K562 (cell line): ENCODE measurements at regions not wholly inside any gene's neighbourhood (a gene's known extent, or its start where the extent isn't known, plus 50 kb on each side); places are given as distances from the start of the nearest gene placed in this dataset.

Source experiments
- CBX5 ChIP-seq: IDR thresholded peaks from 2 replicates; pipeline ENCODE4 v1.6.1; 2014; ENCODE audit warnings: low read depth, borderline replicate concordance
- EGR1 ChIP-seq: fragments of 450-650 bp; conservative IDR thresholded peaks from 2 replicates; pipeline ENCODE4 v1.6.1; 2017; ENCODE audit warnings: mild to moderate bottlenecking
- FOS ChIP-seq: IDR thresholded peaks from 3 replicates; pipeline ENCODE4 v1.6.1; 2011; ENCODE audit not compliant: insufficient read length; ENCODE audit errors: extremely low read depth
- KLF6 ChIP-seq: fragments of 250-450 bp; sonication (Bioruptor Pico); IDR thresholded peaks from 2 replicates; pipeline ENCODE4 v1.4.0; 2020; ENCODE audit warnings: mild to moderate bottlenecking, moderate library complexity, borderline replicate concordance
- MAFK ChIP-seq: IDR thresholded peaks from 2 replicates; pipeline ENCODE4 v1.6.1; 2011; ENCODE audit warnings: low read length, improper control_type of control experiment
- POLR2A ChIP-seq: fragments of 450-650 bp; conservative IDR thresholded peaks from 2 replicates; pipeline ENCODE4 v1.6.1; 2016

- no peak for TF ChIP-seq EGR1
- no peak for TF ChIP-seq MAFK
- TF ChIP-seq POLR2A: no peak
- TF ChIP-seq CBX5: no peak
- TF ChIP-seq FOS: no peak
- TF ChIP-seq KLF6 (CRISPR knock-in tag): no peak
Observed at GRCh38 chr6:51559059-51559458, 528.4 kb downstream of the PKHD1 start.
